ENCODE measurements at regions not wholly inside any gene's neighbourhood (a gene's known extent, or its start where the extent isn't known, plus 50 kb on each side); places are given as distances from the start of the nearest gene placed in this dataset.

DNA sequence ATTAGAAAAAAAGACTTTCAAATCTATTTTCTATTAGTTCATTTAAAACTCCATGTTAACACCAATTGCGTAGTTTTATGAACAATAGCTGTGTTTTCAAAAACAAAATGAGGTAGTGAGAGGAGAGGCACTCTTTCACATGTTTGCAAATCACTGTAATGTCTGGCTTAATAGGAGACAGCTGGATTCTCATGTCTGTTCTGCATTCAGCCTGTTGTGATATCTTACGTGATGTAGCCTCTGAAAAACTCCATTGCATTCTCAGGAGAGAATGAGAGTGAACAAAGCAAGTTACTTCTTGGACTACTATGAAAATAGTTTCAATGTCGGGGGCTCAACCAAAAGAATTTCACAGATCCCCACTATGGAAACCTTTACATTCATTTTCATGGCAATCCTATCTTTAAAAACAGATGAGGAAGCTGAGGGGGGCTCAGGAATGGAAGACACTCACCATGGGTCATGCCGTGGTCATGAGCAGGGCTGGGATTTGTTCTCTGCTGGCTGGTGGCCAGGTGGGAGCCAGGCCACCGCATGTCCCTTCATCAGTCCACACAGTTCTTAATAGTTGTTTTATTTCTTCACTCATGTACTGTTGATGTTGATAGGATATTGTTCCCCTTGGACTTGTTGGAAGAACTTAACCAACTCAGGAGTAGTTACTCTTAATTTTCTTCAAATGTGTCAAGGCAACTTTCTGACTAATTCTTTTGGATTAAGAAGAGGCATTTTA is 346.2 kb upstream of the FAR2 start:
- ATAC-seq (ENCODE audit: low read depth) (no peak), DNase-seq (ENCODE audit: low spot score) (no peak)
- Histone ChIP-seq H3K9me3 (ENCODE audit: severe bottlenecking) (no peaks in the 10 kb centered on the region), H3K4me3 (ENCODE audit: severe bottlenecking) (no peak overlapping the region), H3K27ac (ENCODE audit: poor library complexity, severe bottlenecking) (no peak overlapping the region), H3K27me3 (ENCODE audit: insufficient read depth, poor library complexity, severe bottlenecking) (no peaks in the 10 kb centered on the region), H3K36me3 (ENCODE audit: low read depth) (no peaks in the 10 kb centered on the region), H3K4me1 (ENCODE audit: insufficient read depth, poor library complexity, severe bottlenecking) (no peaks in the 10 kb centered on the region)
- no peak for TF ChIP-seq CTCF (IDR thresholded peaks at IDR 0.05; ENCODE audit: poor library complexity, severe bottlenecking)

GRCh38 chr12:28807535-28807934 is 341.5 kb upstream of the FAR2 start:
- DNase-seq (ENCODE audit: low spot score) = no peak
- TF ChIP-seq CTCF (IDR thresholded peaks at IDR 0.05; ENCODE audit: poor library complexity, severe bottlenecking) = no peak
- no peaks in the 10 kb centered on the region for H3K27me3 ChIP-seq (ENCODE audit: insufficient read depth, poor library complexity, severe bottlenecking)
- no peaks in the 10 kb centered on the region for H3K36me3 ChIP-seq (ENCODE audit: low read depth)
- no peak overlapping the region for H3K27ac ChIP-seq (ENCODE audit: poor library complexity, severe bottlenecking)
- no peak for ATAC-seq (ENCODE audit: low read depth)
- no peaks in the 10 kb centered on the region for H3K9me3 ChIP-seq (ENCODE audit: severe bottlenecking)
- H3K4me3 ChIP-seq (ENCODE audit: severe bottlenecking) = no peak overlapping the region
- no peaks in the 10 kb centered on the region for H3K4me1 ChIP-seq (ENCODE audit: insufficient read depth, poor library complexity, severe bottlenecking)

DNA sequence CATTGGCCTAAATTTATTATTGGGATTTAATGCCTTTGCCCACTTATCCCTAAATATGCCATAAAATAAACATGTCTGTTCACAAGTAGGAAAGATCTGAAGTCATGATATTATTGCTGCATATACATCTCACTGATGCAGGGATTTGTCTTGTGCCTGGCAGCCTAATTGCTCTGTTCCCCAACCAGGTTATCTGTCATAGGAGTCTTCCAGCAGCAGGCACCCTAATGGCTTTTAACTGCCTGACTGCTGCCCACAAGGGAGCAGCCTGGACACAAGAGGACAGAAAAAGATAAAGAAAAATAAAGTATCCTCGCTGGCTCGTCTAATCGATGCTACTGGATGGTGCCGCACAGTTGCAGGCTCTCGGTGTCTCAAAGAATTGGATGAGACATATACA is 337.6 kb upstream of the FAR2 start:
- Histone ChIP-seq H3K4me1 (ENCODE audit: insufficient read depth, poor library complexity, severe bottlenecking) (no peaks in the 10 kb centered on the region), H3K9me3 (ENCODE audit: severe bottlenecking) (no peaks in the 10 kb centered on the region), H3K27me3 (ENCODE audit: insufficient read depth, poor library complexity, severe bottlenecking) (no peaks in the 10 kb centered on the region), H3K36me3 (ENCODE audit: low read depth) (no peaks in the 10 kb centered on the region), H3K27ac (ENCODE audit: poor library complexity, severe bottlenecking) (no peak overlapping the region), H3K4me3 (ENCODE audit: severe bottlenecking) (no peak overlapping the region)
- DNase-seq (ENCODE audit: low spot score) (no peak), ATAC-seq (ENCODE audit: low read depth) (no peak)
- no peak for TF ChIP-seq CTCF (IDR thresholded peaks at IDR 0.05; ENCODE audit: poor library complexity, severe bottlenecking)

- Histone ChIP-seq H3K9me3 (ENCODE audit: severe bottlenecking) (no peaks in the 10 kb centered on the region), H3K4me3 (ENCODE audit: severe bottlenecking) (no peak overlapping the region)
- TF ChIP-seq CTCF (IDR thresholded peaks at IDR 0.05; ENCODE audit: poor library complexity, severe bottlenecking) = no peak
These were observed 334.8 kb upstream of the FAR2 start for GRCh38 chr12:28814246-28814645.

GRCh38 chr12:28817524-28817923 is 331.6 kb upstream of the FAR2 start:
- DNase-seq (ENCODE audit: low spot score) = no peak
- no peaks in the 10 kb centered on the region for H3K9me3 ChIP-seq (ENCODE audit: severe bottlenecking)
- H3K4me1 ChIP-seq (ENCODE audit: insufficient read depth, poor library complexity, severe bottlenecking) = no peaks in the 10 kb centered on the region

More at GRCh38 chr12:28814246-28814645, 334.8 kb upstream of the FAR2 start:
- peak; percentile 71 for ATAC-seq (ENCODE audit: low read depth)
- DNase-seq (ENCODE audit: low spot score) = no peak
- Histone ChIP-seq H3K27ac (ENCODE audit: poor library complexity, severe bottlenecking) (no peak overlapping the region), H3K36me3 (ENCODE audit: low read depth) (no peaks in the 10 kb centered on the region), H3K27me3 (ENCODE audit: insufficient read depth, poor library complexity, severe bottlenecking) (no peaks in the 10 kb centered on the region), H3K4me1 (ENCODE audit: insufficient read depth, poor library complexity, severe bottlenecking) (no peaks in the 10 kb centered on the region)

More at GRCh38 chr12:28817524-28817923, 331.6 kb upstream of the FAR2 start:
- Histone ChIP-seq H3K36me3 (ENCODE audit: low read depth) (no peaks in the 10 kb centered on the region), H3K27ac (ENCODE audit: poor library complexity, severe bottlenecking) (no peak overlapping the region), H3K4me3 (ENCODE audit: severe bottlenecking) (no peak overlapping the region), H3K27me3 (ENCODE audit: insufficient read depth, poor library complexity, severe bottlenecking) (no peaks in the 10 kb centered on the region)
- TF ChIP-seq CTCF (IDR thresholded peaks at IDR 0.05; ENCODE audit: poor library complexity, severe bottlenecking) = no peak
- ATAC-seq (ENCODE audit: low read depth) = no peak
